A549 (cell line): ENCODE measurements at regions not wholly inside any gene's neighbourhood (a gene's known extent, or its start where the extent isn't known, plus 50 kb on each side); places are given as distances from the start of the nearest gene placed in this dataset.
A peak's percentile ranks its signal among the peaks of the same experiment; 100 is the strongest.

Source experiments
- CHD2 ChIP-seq: fragments of 150-350 bp; IDR thresholded peaks from 2 replicates; pipeline ENCODE4 v1.6.1; 2014; ENCODE audit warnings: low read length; ENCODE audit not compliant: partially characterized antibody
- HDAC2 ChIP-seq: fragments of 200-600 bp; sonication (generic); IDR thresholded peaks from 2 replicates; pipeline ENCODE4 v1.6.1; 2016
- MAFK ChIP-seq: fragments of 450-650 bp; IDR thresholded peaks from 2 replicates; pipeline ENCODE4 v1.6.1; 2014; ENCODE audit not compliant: partially characterized antibody
- MYC ChIP-seq: IDR thresholded peaks from 2 replicates; pipeline ENCODE4 v1.6.1; 2012; ENCODE audit warnings: mild to moderate bottlenecking, inconsistent platforms, low read length, improper control_type of control experiment, borderline replicate concordance
- SMC3 ChIP-seq: fragments of >200 bp; sonication (Bioruptor Twin); formaldehyde crosslinking; IDR thresholded peaks from 3 replicates; pipeline ENCODE4 v1.6.1; 2018; ENCODE audit warnings: inconsistent platforms
- TF ChIP-seq, protein P1 (sequence below): fragments of >200 bp; sonication (Bioruptor Twin); formaldehyde crosslinking; IDR thresholded peaks from 3 replicates; pipeline ENCODE4 v1.5.1; 2016

DNA sequence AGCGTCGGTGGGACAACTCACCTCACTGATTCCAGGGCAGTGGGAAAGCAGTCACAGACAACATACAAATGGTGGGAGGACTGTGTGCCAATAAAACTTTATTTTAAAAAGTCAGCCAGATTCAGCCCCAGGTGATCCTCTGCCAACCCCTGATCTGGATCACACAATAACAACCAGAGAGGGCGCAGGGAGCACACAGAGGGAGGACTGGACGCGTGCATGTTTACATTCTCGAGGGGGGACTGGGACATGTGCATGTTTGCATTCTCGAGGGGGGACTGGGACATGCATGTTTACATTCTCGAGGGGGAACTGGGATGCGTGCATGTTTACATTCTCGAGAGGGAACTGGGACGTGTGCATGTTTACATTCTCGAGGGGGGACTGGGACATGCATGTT lies 209.5 kb downstream of the NDUFA10 start:
- TF ChIP-seq, protein P1, sequence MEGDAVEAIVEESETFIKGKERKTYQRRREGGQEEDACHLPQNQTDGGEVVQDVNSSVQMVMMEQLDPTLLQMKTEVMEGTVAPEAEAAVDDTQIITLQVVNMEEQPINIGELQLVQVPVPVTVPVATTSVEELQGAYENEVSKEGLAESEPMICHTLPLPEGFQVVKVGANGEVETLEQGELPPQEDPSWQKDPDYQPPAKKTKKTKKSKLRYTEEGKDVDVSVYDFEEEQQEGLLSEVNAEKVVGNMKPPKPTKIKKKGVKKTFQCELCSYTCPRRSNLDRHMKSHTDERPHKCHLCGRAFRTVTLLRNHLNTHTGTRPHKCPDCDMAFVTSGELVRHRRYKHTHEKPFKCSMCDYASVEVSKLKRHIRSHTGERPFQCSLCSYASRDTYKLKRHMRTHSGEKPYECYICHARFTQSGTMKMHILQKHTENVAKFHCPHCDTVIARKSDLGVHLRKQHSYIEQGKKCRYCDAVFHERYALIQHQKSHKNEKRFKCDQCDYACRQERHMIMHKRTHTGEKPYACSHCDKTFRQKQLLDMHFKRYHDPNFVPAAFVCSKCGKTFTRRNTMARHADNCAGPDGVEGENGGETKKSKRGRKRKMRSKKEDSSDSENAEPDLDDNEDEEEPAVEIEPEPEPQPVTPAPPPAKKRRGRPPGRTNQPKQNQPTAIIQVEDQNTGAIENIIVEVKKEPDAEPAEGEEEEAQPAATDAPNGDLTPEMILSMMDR, result peak; percentile 8; the same call in 1 of the 3 replicates
- TF ChIP-seq HDAC2, result no peak
- TF ChIP-seq CHD2, result no peak
- TF ChIP-seq MYC, result no peak
- TF ChIP-seq SMC3, result no peak
- TF ChIP-seq MAFK, result no peak
